Keratinocyte (primary cell): ENCODE measurements at regions not wholly inside any gene's neighbourhood (a gene's known extent, or its start where the extent isn't known, plus 50 kb on each side); places are given as distances from the start of the nearest gene placed in this dataset.

Source experiments
- DNase-seq: peaks from one replicate; pipeline ENCODE4 v3.0.0-alpha.2; 2011; ENCODE audit warnings: low read depth, missing footprints, low spot score
- FAIRE-seq: peaks from 2 replicates; lab custom pipeline; 2011; peaks lifted over from hg19 to GRCh38; lab: Jason Lieb, UNC
- H2AFZ ChIP-seq: 2 replicates; pipeline ENCODE4 v1.6.0; 2012; ENCODE audit warnings: low read length, control low read depth, inconsistent platforms; ENCODE audit not compliant: control insufficient read depth
- H3K27ac ChIP-seq: 2 replicates; pipeline ENCODE4 v1.5.1; 2011; ENCODE audit warnings: low read length; ENCODE audit not compliant: control insufficient read depth, insufficient read depth
- H3K27me3 ChIP-seq: 3 replicates; pipeline ENCODE4 v1.6.0; 2011; ENCODE audit warnings: low read length; ENCODE audit not compliant: control insufficient read depth, insufficient read depth; ENCODE audit errors: extremely low read depth
- H3K36me3 ChIP-seq, 2 experiments: 2 replicates in 1 of 2; 3 replicates in 1 of 2; pipeline ENCODE4 v1.5.1; 2011; ENCODE audit warnings: low read length in 2 of 2, mild to moderate bottlenecking in 1 of 2; ENCODE audit not compliant: control insufficient read depth in 2 of 2, insufficient read depth in 2 of 2; ENCODE audit errors: extremely low read depth in 1 of 2
- H3K4me1 ChIP-seq: 3 replicates; pipeline ENCODE4 v1.5.1; 2011; ENCODE audit warnings: low read length; ENCODE audit not compliant: control insufficient read depth, insufficient read depth; ENCODE audit errors: extremely low read depth
- H3K4me2 ChIP-seq: 3 replicates; pipeline ENCODE4 v1.6.0; 2011; ENCODE audit warnings: low read depth, low read length; ENCODE audit not compliant: control insufficient read depth, insufficient read depth; ENCODE audit errors: extremely low read depth
- H3K4me3 ChIP-seq, 3 experiments: fragments of 200-600 bp in 1 of 3; sonication (generic) in 1 of 3; 2 replicates in 2 of 3; 3 replicates in 1 of 3; pipeline ENCODE4 v1.5.1; 2011 to 2016; ENCODE audit warnings: low read length in 3 of 3, mild to moderate bottlenecking in 3 of 3, control low read depth in 2 of 3, inconsistent platforms in 1 of 3, low read depth in 1 of 3, mixed read lengths in 1 of 3, mixed run types in 1 of 3, moderate library complexity in 1 of 3; ENCODE audit not compliant: control insufficient read depth in 2 of 3, insufficient read depth in 2 of 3; ENCODE audit errors: extremely low read depth in 1 of 3
- H3K79me2 ChIP-seq: 2 replicates; pipeline ENCODE4 v1.6.0; 2012; ENCODE audit warnings: low read length; ENCODE audit not compliant: control insufficient read depth, insufficient read depth
- H3K9ac ChIP-seq: 3 replicates; pipeline ENCODE4 v1.6.0; 2011; ENCODE audit warnings: low read length; ENCODE audit not compliant: control insufficient read depth, insufficient read depth; ENCODE audit errors: extremely low read depth
- H3K9me1 ChIP-seq: 3 replicates; pipeline ENCODE4 v1.6.0; 2011; ENCODE audit warnings: low read length; ENCODE audit not compliant: control insufficient read depth, insufficient read depth; ENCODE audit errors: extremely low read depth
- H3K9me3 ChIP-seq: 2 replicates; pipeline ENCODE4 v1.5.1; 2012; ENCODE audit warnings: low read depth, low read length; ENCODE audit not compliant: control insufficient read depth
- H4K20me1 ChIP-seq: 3 replicates; pipeline ENCODE4 v1.6.0; 2011; ENCODE audit warnings: low read length; ENCODE audit not compliant: control insufficient read depth, insufficient read depth; ENCODE audit errors: extremely low read depth
- CTCF ChIP-seq, 3 experiments: IDR thresholded peaks in 1 of 3; conservative IDR thresholded peaks in 1 of 3; optimal IDR thresholded peaks in 1 of 3; 2 replicates in 2 of 3; 3 replicates in 1 of 3; pipeline versions ENCODE3 to v1.5.1; 2011; ENCODE audit warnings: low read length in 3 of 3, mild to moderate bottlenecking in 3 of 3, moderate library complexity in 2 of 3, control low read depth in 1 of 3, inconsistent platforms in 1 of 3; ENCODE audit not compliant: insufficient read depth in 2 of 3; ENCODE audit errors: extremely low read depth in 1 of 3
- EZH2 ChIP-seq: IDR thresholded peaks from one replicate; pipeline ENCODE4 v1.6.1; 2012; ENCODE audit warnings: inconsistent platforms, mild to moderate bottlenecking, low read length, moderate library complexity
- dilution Hi-C: fragments of 300-500 bp; cut with MboI; formaldehyde crosslinking; loops from one replicate; pipeline ENCODE4 v1.7.0; 2020; ENCODE audit warnings: low sequenced_read_pairs; ENCODE audit not compliant: extremely low pct_ligation_motif_present

- Histone ChIP-seq H2AFZ (no peak overlapping the region), H3K4me1 (no peaks in the 10 kb centered on the region), H3K79me2 (no peaks in the 10 kb centered on the region), H3K9ac (no peak overlapping the region), H3K36me3 (no peaks in the 10 kb centered on the region), H3K9me1 (no peaks in the 10 kb centered on the region), H3K4me3 (no peak overlapping the region), H3K9me3 (no peaks in the 10 kb centered on the region), H4K20me1 (no peaks in the 10 kb centered on the region), H3K27ac (no peak overlapping the region), H3K27me3 (peaks cover 26% of the 10 kb centered on the region), H3K4me2 (no peak overlapping the region)
- FAIRE-seq (no peak), DNase-seq (no peak)
- dilution Hi-C loops = no loop called here
- TF ChIP-seq CTCF (optimal IDR thresholded peaks at IDR 0.05 in 1 of 3, IDR thresholded peaks at IDR 0.05 in 1 of 3, conservative IDR thresholded peaks at IDR 0.05 in 1 of 3; ENCODE audit: extremely low read depth in 1 of 3, insufficient read depth in 2 of 3, low read length in 3 of 3) (no peak), EZH2 (no peak)
Measured at GRCh38 chr10:22481106-22481505, 135.8 kb downstream of the SPAG6 start.

DNA sequence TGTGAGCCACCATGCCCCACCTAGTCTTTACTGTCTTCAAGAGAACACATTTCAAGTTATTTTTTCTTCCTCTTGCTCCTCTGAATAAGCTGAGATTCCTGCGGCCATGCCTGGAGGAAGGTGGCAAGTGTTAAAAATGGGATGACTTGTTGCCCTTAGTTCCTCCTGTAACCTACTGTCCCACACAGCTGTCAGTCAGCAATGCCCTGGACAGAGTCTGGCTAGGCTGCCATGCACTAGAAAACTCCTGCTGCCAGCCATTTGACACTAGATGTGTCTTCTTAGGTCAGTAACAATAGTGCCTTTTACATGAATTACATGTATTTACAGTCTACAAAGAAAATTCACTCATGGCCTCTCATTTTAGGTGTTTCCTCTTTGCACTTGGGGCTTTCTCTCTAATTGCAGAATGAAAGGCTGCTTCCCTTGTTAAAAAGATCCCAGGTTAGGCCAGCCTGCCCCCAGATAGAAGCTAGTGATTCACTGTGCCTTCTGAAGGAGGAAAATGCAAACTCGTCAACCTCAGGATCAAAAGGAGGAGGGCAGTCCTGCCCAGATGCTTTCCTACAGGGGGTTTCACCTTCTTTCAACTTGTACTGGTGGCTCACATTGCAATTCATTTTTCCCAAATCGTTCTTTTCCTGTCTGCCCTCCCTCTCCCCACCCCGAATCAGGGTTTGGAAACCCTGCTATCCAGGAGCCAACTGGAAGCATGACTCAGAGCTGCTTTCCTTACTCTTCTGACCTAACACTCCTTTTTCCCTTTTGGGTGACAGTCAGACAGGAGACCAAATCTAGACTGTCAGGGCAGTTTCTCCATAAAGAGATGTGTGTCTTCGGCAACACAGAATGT, 136.6 kb downstream of the SPAG6 start:
- Histone ChIP-seq H3K79me2 (no peaks in the 10 kb centered on the region), H3K27me3 (peaks cover 18% of the 10 kb centered on the region), H3K4me2 (no peak overlapping the region), H2AFZ (no peak overlapping the region), H3K9ac (no peak overlapping the region), H3K9me1 (no peaks in the 10 kb centered on the region), H3K36me3 (no peaks in the 10 kb centered on the region), H3K4me1 (no peaks in the 10 kb centered on the region), H3K27ac (no peak overlapping the region), H3K4me3 (no peak overlapping the region), H4K20me1 (no peaks in the 10 kb centered on the region), H3K9me3 (no peaks in the 10 kb centered on the region)
- no peak for TF ChIP-seq CTCF (optimal IDR thresholded peaks at IDR 0.05 in 1 of 3, IDR thresholded peaks at IDR 0.05 in 1 of 3, conservative IDR thresholded peaks at IDR 0.05 in 1 of 3; ENCODE audit: extremely low read depth in 1 of 3, insufficient read depth in 2 of 3, low read length in 3 of 3)
- no peak for TF ChIP-seq EZH2
- FAIRE-seq (no peak), DNase-seq (no peak)
- dilution Hi-C loops = no loop called here
